ENCODE measurements at regions not wholly inside any gene's neighbourhood (a gene's known extent, or its start where the extent isn't known, plus 50 kb on each side); places are given as distances from the start of the nearest gene placed in this dataset.

- no peak for TF ChIP-seq EP300 (IDR thresholded peaks at IDR 0.05)
- TF ChIP-seq E2F6 (IDR thresholded peaks at IDR 0.05; ENCODE audit: borderline replicate concordance, low read depth), result no peak
- TF ChIP-seq CTCF (IDR thresholded peaks at IDR 0.05), result no peak
- no peak for TF ChIP-seq JUN (IDR thresholded peaks at IDR 0.05)
- no peak for TF ChIP-seq MAFK (IDR thresholded peaks at IDR 0.05; ENCODE audit: partially characterized antibody)
- TF ChIP-seq RAD21 (conservative IDR thresholded peaks at IDR 0.05 in 1 of 2, IDR thresholded peaks at IDR 0.05 in 1 of 2), result no peak
Measured at GRCh38 chr1:223010582-223011504, 132.2 kb downstream of the TLR5 start.
